ENCODE measurements at regions not wholly inside any gene's neighbourhood (a gene's known extent, or its start where the extent isn't known, plus 50 kb on each side); places are given as distances from the start of the nearest gene placed in this dataset.

GRCh38 chr21:25243808-25244207, 363.5 kb downstream of the MRPL39 start:
- no peaks in the 10 kb centered on the region for H4K20me1 ChIP-seq (ENCODE audit: insufficient read depth, low read length)
- H3K9ac ChIP-seq (ENCODE audit: low read length) = no peak overlapping the region
- no peaks in the 10 kb centered on the region for H3K36me3 ChIP-seq (replicated peaks; ENCODE audit: insufficient read depth, low read length)
- no peak overlapping the region for H3K27ac ChIP-seq (ENCODE audit: low read length)
- H3K79me2 ChIP-seq (ENCODE audit: low read length) = no peaks in the 10 kb centered on the region
- no peak for TF ChIP-seq EZH2phosphoT487 (IDR thresholded peaks at IDR 0.05; ENCODE audit: low read length)
- no peak for TF ChIP-seq EZH2 (optimal IDR thresholded peaks at IDR 0.05; ENCODE audit: low read depth, low read length)
- no peak for TF ChIP-seq CTCF (IDR thresholded peaks at IDR 0.05; ENCODE audit: low read length)
- DNase-seq = no peak
- no peaks in the 10 kb centered on the region for H3F3A ChIP-seq (ENCODE audit: insufficient read depth, low read length)
- H3K9me3 ChIP-seq (replicated peaks; ENCODE audit: insufficient read depth, low read length) = no peaks in the 10 kb centered on the region
- no peak overlapping the region for H2AFZ ChIP-seq (ENCODE audit: low read length)
- H3K4me3 ChIP-seq (ENCODE audit: low read length) = no peak overlapping the region
- H3K4me1 ChIP-seq (ENCODE audit: low read length) = no peaks in the 10 kb centered on the region
- H3K4me2 ChIP-seq (ENCODE audit: low read depth, low read length) = no peak overlapping the region
- no peaks in the 10 kb centered on the region for H3K27me3 ChIP-seq (replicated peaks; ENCODE audit: insufficient read depth, low read length)
- H3K9me2 ChIP-seq (replicated peaks; ENCODE audit: insufficient read depth, low read length) = no peaks in the 10 kb centered on the region

GRCh38 chr21:25240974-25241373, 366.3 kb downstream of the MRPL39 start:
- no peak for TF ChIP-seq EZH2phosphoT487 (IDR thresholded peaks at IDR 0.05; ENCODE audit: low read length)
- no peak for TF ChIP-seq EZH2 (optimal IDR thresholded peaks at IDR 0.05; ENCODE audit: low read depth, low read length)
- no peak for TF ChIP-seq CTCF (IDR thresholded peaks at IDR 0.05; ENCODE audit: low read length)
- no peaks in the 10 kb centered on the region for H3K9me2 ChIP-seq (replicated peaks; ENCODE audit: insufficient read depth, low read length)
- H3F3A ChIP-seq (ENCODE audit: insufficient read depth, low read length) = no peaks in the 10 kb centered on the region
- no peaks in the 10 kb centered on the region for H4K20me1 ChIP-seq (ENCODE audit: insufficient read depth, low read length)
- no peak for DNase-seq
- no peaks in the 10 kb centered on the region for H3K79me2 ChIP-seq (ENCODE audit: low read length)
- no peaks in the 10 kb centered on the region for H3K36me3 ChIP-seq (replicated peaks; ENCODE audit: insufficient read depth, low read length)
- H2AFZ ChIP-seq (ENCODE audit: low read length) = no peak overlapping the region
- H3K9ac ChIP-seq (ENCODE audit: low read length) = no peak overlapping the region
- H3K9me3 ChIP-seq (replicated peaks; ENCODE audit: insufficient read depth, low read length) = no peaks in the 10 kb centered on the region; the same call in 1 of the 2 replicates
- no peaks in the 10 kb centered on the region for H3K27me3 ChIP-seq (replicated peaks; ENCODE audit: insufficient read depth, low read length)
- no peak overlapping the region for H3K27ac ChIP-seq (ENCODE audit: low read length)
- no peak overlapping the region for H3K4me2 ChIP-seq (ENCODE audit: low read depth, low read length)
- no peak overlapping the region for H3K4me3 ChIP-seq (ENCODE audit: low read length)
- H3K4me1 ChIP-seq (ENCODE audit: low read length) = no peaks in the 10 kb centered on the region

- no peak overlapping the region for H3K4me3 ChIP-seq (ENCODE audit: low read length)
- H3K27me3 ChIP-seq (replicated peaks; ENCODE audit: insufficient read depth, low read length) = no peaks in the 10 kb centered on the region
- H4K20me1 ChIP-seq (ENCODE audit: insufficient read depth, low read length) = no peaks in the 10 kb centered on the region
- H3K9ac ChIP-seq (ENCODE audit: low read length) = no peak overlapping the region
- peak overlapping the region; percentile 49 for H2AFZ ChIP-seq (ENCODE audit: low read length)
- TF ChIP-seq CTCF (IDR thresholded peaks at IDR 0.05; ENCODE audit: low read length) = no peak
- no peak for TF ChIP-seq EZH2 (optimal IDR thresholded peaks at IDR 0.05; ENCODE audit: low read depth, low read length)
- no peak for TF ChIP-seq EZH2phosphoT487 (IDR thresholded peaks at IDR 0.05; ENCODE audit: low read length)
- peak overlapping the region; percentile 35; the same call in 1 of the 2 replicates for H3K4me2 ChIP-seq (ENCODE audit: low read depth, low read length)
- 0 out of 2 replicates have a peak, but pooled peaks cover 3% of the 10 kb centered on the region for H3K4me1 ChIP-seq (ENCODE audit: low read length)
- no peaks in the 10 kb centered on the region for H3K79me2 ChIP-seq (ENCODE audit: low read length)
- H3K9me3 ChIP-seq (replicated peaks; ENCODE audit: insufficient read depth, low read length) = no peaks in the 10 kb centered on the region; the same call in 1 of the 2 replicates
- no peaks in the 10 kb centered on the region for H3K9me2 ChIP-seq (replicated peaks; ENCODE audit: insufficient read depth, low read length)
- no peak overlapping the region for H3K27ac ChIP-seq (ENCODE audit: low read length)
- H3K36me3 ChIP-seq (replicated peaks; ENCODE audit: insufficient read depth, low read length) = no peaks in the 10 kb centered on the region
- peak; percentile 68 for DNase-seq
- no peaks in the 10 kb centered on the region for H3F3A ChIP-seq (ENCODE audit: insufficient read depth, low read length)
These were observed 372.2 kb downstream of the MRPL39 start for GRCh38 chr21:25234857-25235801.
